Right atrium auricular region (tissue), 2 donors: ENCODE measurements at regions not wholly inside any gene's neighbourhood (a gene's known extent, or its start where the extent isn't known, plus 50 kb on each side); places are given as distances from the start of the nearest gene placed in this dataset.
A peak's percentile ranks its signal among the peaks of the same experiment; 100 is the strongest.

ENCODE experiments used
- DNase-seq: peaks from one replicate; pipeline ENCODE4 v3.0.0-alpha.2; 2019; ENCODE audit warnings: low spot score
- H3K27ac ChIP-seq, 2 donors: fragments of 200-600 bp; sonication (generic); 1 replicate in 1 of 2; 2 replicates in 1 of 2; pipeline ENCODE4 v1.5.1; 2016 to 2019
- H3K27me3 ChIP-seq, 2 donors: fragments of 200-600 bp; sonication (generic); one replicate each; pipeline versions ENCODE4 v1.5.1 to v1.6.0; 2017 to 2019
- H3K36me3 ChIP-seq: fragments of 200-600 bp; sonication (generic); one replicate; pipeline ENCODE4 v1.5.1; 2016
- H3K4me1 ChIP-seq, 2 donors: fragments of 200-600 bp; sonication (generic); one replicate each; pipeline versions ENCODE4 v1.5.1 to v1.6.0; 2017 to 2019
- H3K4me3 ChIP-seq, 2 donors: fragments of 200-600 bp; sonication (generic); 1 replicate in 1 of 2; 2 replicates in 1 of 2; pipeline ENCODE4 v1.5.1; 2017 to 2019; ENCODE audit warnings: mild to moderate bottlenecking in 1 of 2, moderate library complexity in 1 of 2
- H3K9me3 ChIP-seq, 2 donors: fragments of 200-600 bp; sonication (generic); one replicate each; pipeline ENCODE4 v1.5.1; 2019
- TF ChIP-seq, protein P1 (sequence below), 2 donors: fragments of 200-600 bp; sonication (generic); IDR thresholded peaks; one replicate each; pipeline ENCODE4 v1.5.1; 2019; ENCODE audit warnings: antibody characterized with exemption in 2 of 2

DNA sequence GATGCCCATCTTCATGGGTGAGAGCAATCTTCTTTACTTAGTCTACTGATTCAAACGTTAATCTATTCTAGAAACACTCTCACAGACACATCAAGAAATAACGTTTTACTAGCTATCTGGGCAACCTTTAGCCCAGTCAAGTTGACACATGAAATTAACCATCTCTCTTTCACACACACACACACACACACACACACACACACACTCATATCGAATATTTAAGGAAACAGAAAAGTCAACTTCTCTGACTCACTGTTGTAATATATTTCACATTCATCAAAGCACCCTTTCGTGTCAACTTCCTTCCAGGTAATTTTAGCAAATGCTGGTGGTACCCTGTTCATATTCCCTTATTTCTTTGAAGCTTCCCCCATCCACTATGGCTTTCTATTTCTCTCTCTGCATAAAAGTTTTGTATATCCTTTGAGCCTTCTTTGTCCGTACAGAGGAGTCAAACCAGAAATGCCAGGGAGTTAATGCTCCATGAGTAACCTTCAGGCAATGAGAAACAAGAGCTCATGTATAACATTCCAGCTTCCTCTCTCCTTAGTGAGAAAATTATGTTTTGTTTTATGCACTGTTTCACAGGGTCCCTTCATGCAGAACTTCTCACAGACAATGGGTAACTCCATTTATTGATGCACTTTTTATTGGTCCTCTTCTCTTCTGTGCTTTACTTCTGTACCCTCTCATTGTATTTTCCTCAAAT lies 335.5 kb upstream of the CBLB start:
- Histone ChIP-seq H3K36me3 (no peaks in the 10 kb centered on the region), H3K4me1 (peaks cover 0 to 7% of the 10 kb centered on the region in 2 donors), H3K27me3 (no peaks in the 10 kb centered on the region), H3K9me3 (no peaks in the 10 kb centered on the region), H3K4me3 (no peak overlapping the region), H3K27ac (no peak overlapping the region)
- DNase-seq = no peak
- TF ChIP-seq, protein P1, sequence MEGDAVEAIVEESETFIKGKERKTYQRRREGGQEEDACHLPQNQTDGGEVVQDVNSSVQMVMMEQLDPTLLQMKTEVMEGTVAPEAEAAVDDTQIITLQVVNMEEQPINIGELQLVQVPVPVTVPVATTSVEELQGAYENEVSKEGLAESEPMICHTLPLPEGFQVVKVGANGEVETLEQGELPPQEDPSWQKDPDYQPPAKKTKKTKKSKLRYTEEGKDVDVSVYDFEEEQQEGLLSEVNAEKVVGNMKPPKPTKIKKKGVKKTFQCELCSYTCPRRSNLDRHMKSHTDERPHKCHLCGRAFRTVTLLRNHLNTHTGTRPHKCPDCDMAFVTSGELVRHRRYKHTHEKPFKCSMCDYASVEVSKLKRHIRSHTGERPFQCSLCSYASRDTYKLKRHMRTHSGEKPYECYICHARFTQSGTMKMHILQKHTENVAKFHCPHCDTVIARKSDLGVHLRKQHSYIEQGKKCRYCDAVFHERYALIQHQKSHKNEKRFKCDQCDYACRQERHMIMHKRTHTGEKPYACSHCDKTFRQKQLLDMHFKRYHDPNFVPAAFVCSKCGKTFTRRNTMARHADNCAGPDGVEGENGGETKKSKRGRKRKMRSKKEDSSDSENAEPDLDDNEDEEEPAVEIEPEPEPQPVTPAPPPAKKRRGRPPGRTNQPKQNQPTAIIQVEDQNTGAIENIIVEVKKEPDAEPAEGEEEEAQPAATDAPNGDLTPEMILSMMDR (IDR thresholded peaks at IDR 0.05) = no peak

DNA sequence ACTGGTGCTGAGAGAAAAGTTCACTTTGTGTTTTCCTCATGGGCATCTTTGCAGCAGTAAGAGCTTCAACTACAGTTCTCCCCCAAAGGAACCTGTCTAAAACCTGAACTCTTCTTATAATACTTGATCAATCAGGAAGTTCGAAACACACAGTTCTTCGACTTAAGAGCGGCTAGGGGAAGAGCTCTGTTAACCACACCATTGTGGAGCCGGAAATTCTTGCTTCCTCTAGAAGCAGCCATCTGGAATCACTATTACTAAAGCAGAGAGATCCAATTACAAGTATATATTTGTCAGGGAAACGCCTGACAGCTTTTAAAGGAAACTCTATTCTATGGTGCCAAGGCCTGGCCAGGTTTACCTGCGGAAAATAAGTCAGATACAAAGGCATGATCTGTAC lies 337.3 kb upstream of the CBLB start:
- no peaks in the 10 kb centered on the region for H3K27me3 ChIP-seq
- no peak overlapping the region for H3K4me3 ChIP-seq
- no peaks in the 10 kb centered on the region for H3K9me3 ChIP-seq
- H3K36me3 ChIP-seq = no peaks in the 10 kb centered on the region
- TF ChIP-seq, protein P1 (IDR thresholded peaks at IDR 0.05) = no peak
- H3K27ac ChIP-seq = no peak overlapping the region
- peaks cover 0 to 7% of the 10 kb centered on the region in 2 donors for H3K4me1 ChIP-seq
- no peak for DNase-seq

DNA sequence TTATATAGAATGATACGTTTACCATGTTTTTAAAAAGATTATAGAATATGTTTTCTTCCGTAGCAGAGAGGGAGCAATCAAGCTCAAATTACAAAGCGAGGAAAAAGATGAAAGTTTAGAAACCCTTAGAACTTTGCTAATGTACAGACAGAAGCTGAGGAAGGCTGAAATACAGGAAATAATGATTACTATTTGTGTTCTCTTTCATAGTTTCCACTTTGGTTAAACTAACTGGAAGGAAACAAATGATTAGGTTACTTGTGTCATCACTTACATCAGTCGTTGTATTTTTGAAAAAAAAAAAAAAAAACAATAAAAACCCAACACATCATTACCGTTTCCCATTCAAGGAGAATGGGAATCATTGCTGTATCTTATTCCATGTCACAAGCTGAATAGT lies 337.8 kb upstream of the CBLB start:
- Histone ChIP-seq H3K4me1 (peaks cover 0 to 7% of the 10 kb centered on the region in 2 donors), H3K9me3 (no peaks in the 10 kb centered on the region), H3K4me3 (no peak overlapping the region), H3K27ac (no peak overlapping the region), H3K36me3 (no peaks in the 10 kb centered on the region), H3K27me3 (no peaks in the 10 kb centered on the region)
- TF ChIP-seq, protein P1 (IDR thresholded peaks at IDR 0.05) = no peak
- no peak for DNase-seq

DNA sequence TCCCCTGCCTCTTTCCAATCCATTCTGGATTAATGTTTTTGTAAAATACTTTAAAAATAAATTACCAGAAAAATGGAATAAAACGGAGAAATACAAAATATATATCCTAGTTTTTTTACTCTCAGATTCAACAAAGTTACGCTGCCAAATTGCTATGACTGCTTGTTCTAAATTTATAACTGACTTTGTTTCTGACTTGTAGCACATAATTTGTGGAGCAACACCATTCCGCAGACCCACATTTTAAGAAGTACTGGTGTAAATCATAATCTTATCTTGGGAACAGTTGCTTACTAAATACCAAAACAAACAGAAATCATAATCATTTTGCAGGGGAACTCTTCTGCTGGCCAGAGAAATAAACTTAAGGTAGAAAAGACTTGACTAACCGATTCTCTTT lies 339.4 kb upstream of the CBLB start:
- Histone ChIP-seq H3K4me1 (peaks cover 0 to 7% of the 10 kb centered on the region in 2 donors), H3K27ac (no peak overlapping the region), H3K36me3 (no peaks in the 10 kb centered on the region), H3K4me3 (no peak overlapping the region), H3K9me3 (no peaks in the 10 kb centered on the region), H3K27me3 (no peaks in the 10 kb centered on the region)
- TF ChIP-seq, protein P1 (IDR thresholded peaks at IDR 0.05) = no peak
- no peak for DNase-seq

DNA sequence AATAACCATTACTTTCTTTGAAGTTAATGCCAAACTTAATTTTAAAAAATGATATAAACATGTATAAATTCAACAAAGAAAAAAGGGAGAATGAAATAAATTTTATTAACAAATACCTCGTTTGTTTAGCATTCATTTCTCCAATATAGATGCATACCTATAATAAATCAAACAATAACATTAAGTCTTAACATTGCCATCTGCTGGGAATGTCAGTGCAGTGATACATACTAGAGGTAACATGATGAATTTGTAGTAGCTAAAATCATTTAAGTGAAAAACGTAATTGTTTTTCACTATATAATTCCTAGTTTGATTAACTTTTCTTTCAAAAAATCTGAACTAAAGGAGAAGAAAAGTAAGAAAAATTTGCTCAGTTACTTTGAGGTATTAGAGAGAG lies 340.2 kb upstream of the CBLB start:
- Histone ChIP-seq H3K4me1 (peaks cover 0 to 7% of the 10 kb centered on the region in 2 donors), H3K27me3 (no peaks in the 10 kb centered on the region), H3K27ac (no peak overlapping the region), H3K4me3 (no peak overlapping the region), H3K9me3 (no peaks in the 10 kb centered on the region), H3K36me3 (no peaks in the 10 kb centered on the region)
- TF ChIP-seq, protein P1 (IDR thresholded peaks at IDR 0.05) = peak in 1 of 2 donors; percentile 49
- DNase-seq = no peak

DNA sequence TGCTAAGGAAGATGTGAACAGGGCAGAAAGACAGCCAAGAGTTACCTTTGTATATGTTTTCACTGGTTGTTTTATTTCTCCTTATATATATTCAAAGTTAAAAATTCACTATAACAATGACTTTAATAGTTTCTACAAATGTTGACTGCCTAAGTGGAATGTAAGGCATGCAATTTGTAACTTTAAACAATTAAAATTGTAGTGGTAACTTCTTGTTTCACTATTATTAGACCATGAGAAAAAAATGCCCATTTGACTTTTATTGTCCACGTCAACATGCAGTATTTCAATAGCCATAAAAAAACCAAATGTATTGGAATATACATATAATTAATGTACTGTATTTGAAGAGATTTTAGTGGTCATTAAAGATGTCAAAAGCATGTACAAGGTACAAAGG lies 340.7 kb upstream of the CBLB start:
- DNase-seq = no peak
- no peaks in the 10 kb centered on the region for H3K36me3 ChIP-seq
- H3K4me1 ChIP-seq = peaks cover 0 to 7% of the 10 kb centered on the region in 2 donors
- H3K27me3 ChIP-seq = no peaks in the 10 kb centered on the region
- H3K4me3 ChIP-seq = no peak overlapping the region
- H3K9me3 ChIP-seq = no peaks in the 10 kb centered on the region
- TF ChIP-seq, protein P1 (IDR thresholded peaks at IDR 0.05) = no peak
- H3K27ac ChIP-seq = no peak overlapping the region
